ENCODE measurements at regions not wholly inside any gene's neighbourhood (a gene's known extent, or its start where the extent isn't known, plus 50 kb on each side); places are given as distances from the start of the nearest gene placed in this dataset.

DNA sequence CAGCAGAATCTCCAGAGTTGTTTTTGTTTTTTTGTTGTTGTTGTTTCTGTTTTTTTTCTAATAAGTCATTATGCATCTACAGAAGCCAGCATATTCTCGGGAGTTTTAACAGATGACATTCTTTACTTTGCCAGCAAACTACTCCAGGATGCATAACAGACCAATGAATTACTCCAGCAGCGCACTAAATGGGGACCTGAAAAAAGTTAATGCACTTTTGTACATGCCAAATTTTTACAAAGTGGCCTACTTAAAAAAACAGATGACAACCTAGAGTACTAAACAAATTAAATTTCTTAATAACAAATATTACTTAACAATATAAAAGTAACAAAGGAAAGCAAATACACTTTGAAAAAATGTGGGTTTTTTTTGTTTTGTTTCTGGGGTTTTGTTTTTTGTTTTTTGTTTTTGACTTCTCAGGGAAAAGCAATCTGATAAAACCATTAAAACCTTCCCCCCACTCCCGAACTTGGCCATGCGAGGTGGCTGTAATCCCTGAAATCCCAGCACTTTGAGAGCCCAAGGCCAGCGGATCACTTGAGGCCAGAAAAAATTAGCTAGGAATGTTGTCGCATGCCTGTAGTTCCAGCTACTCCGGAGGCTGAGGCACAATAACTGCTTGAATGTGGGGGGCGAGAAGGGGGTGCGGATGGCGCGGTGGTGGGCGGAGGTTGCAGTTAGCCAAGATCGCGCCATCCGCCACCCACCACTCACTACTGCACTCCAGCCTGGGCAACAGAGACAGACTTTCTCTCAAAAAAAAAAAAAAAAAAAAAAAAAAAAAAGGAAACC, 352.4 kb downstream of the CETN3 start:
- H3K36me3 ChIP-seq (ENCODE audit: low read length) = no peaks in the 10 kb centered on the region
- H3K27ac ChIP-seq (ENCODE audit: low read depth, low read length) = no peak overlapping the region
- no peaks in the 10 kb centered on the region for H3F3A ChIP-seq (ENCODE audit: insufficient read depth)
- H2AFZ ChIP-seq (ENCODE audit: low read depth, low read length, severe bottlenecking) = no peak overlapping the region
- no peaks in the 10 kb centered on the region for H3K9me2 ChIP-seq (replicated peaks; ENCODE audit: insufficient read depth, low read length)
- H3K79me2 ChIP-seq (ENCODE audit: insufficient read depth, low read length) = no peaks in the 10 kb centered on the region
- H3K9ac ChIP-seq (ENCODE audit: low read length) = no peak overlapping the region
- H3K27me3 ChIP-seq (ENCODE audit: low read length) = no peaks in the 10 kb centered on the region
- no peaks in the 10 kb centered on the region for H4K20me1 ChIP-seq (ENCODE audit: low read depth, low read length)
- no peak overlapping the region for H3K4me3 ChIP-seq (ENCODE audit: insufficient read depth, low read length, poor library complexity, severe bottlenecking)
- H3K4me2 ChIP-seq (ENCODE audit: low read depth, low read length, poor library complexity, severe bottlenecking) = no peak overlapping the region
- H3K9me3 ChIP-seq (ENCODE audit: insufficient read depth, low read length) = no peaks in the 10 kb centered on the region
- TF ChIP-seq, protein P1, sequence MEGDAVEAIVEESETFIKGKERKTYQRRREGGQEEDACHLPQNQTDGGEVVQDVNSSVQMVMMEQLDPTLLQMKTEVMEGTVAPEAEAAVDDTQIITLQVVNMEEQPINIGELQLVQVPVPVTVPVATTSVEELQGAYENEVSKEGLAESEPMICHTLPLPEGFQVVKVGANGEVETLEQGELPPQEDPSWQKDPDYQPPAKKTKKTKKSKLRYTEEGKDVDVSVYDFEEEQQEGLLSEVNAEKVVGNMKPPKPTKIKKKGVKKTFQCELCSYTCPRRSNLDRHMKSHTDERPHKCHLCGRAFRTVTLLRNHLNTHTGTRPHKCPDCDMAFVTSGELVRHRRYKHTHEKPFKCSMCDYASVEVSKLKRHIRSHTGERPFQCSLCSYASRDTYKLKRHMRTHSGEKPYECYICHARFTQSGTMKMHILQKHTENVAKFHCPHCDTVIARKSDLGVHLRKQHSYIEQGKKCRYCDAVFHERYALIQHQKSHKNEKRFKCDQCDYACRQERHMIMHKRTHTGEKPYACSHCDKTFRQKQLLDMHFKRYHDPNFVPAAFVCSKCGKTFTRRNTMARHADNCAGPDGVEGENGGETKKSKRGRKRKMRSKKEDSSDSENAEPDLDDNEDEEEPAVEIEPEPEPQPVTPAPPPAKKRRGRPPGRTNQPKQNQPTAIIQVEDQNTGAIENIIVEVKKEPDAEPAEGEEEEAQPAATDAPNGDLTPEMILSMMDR (IDR thresholded peaks at IDR 0.05; ENCODE audit: insufficient read depth, low read length, poor library complexity, severe bottlenecking) = no peak
- no peak for TF ChIP-seq EZH2phosphoT487 (conservative IDR thresholded peaks at IDR 0.05; ENCODE audit: low read length)

DNA sequence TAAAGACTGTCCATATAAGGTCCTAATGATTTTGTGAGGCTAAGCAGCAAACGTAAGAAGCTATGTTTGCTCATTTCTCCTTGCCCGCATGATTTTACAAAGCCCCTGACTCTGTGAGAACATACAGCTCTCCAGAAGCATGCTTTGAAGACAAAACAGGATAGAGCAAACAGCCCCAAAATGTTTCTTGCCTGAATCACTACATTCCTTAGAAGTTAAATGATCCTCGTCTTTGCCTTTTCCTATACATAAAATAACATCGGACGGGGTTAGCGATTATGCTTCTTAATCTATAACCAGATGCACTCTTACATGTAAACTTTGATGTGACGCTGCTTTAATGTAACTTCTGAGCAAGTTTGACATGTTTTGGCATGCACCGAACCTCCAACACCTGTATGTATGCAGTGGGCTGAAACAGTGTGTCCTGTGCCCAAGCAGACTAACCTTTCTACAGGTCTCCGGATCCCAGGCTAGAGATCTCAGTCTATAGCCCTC, 353.7 kb downstream of the CETN3 start:
- Histone ChIP-seq H3K27me3 (ENCODE audit: low read length) (no peaks in the 10 kb centered on the region), H3K9me2 (replicated peaks; ENCODE audit: insufficient read depth, low read length) (no peaks in the 10 kb centered on the region), H3F3A (ENCODE audit: insufficient read depth) (no peaks in the 10 kb centered on the region), H3K27ac (ENCODE audit: low read depth, low read length) (no peak overlapping the region), H3K9ac (ENCODE audit: low read length) (no peak overlapping the region), H3K4me2 (ENCODE audit: low read depth, low read length, poor library complexity, severe bottlenecking) (no peak overlapping the region), H3K9me3 (ENCODE audit: insufficient read depth, low read length) (no peaks in the 10 kb centered on the region), H2AFZ (ENCODE audit: low read depth, low read length, severe bottlenecking) (no peak overlapping the region), H3K36me3 (ENCODE audit: low read length) (no peaks in the 10 kb centered on the region), H3K79me2 (ENCODE audit: insufficient read depth, low read length) (no peaks in the 10 kb centered on the region), H4K20me1 (ENCODE audit: low read depth, low read length) (no peaks in the 10 kb centered on the region), H3K4me3 (ENCODE audit: insufficient read depth, low read length, poor library complexity, severe bottlenecking) (no peak overlapping the region)
- TF ChIP-seq EZH2phosphoT487 (conservative IDR thresholded peaks at IDR 0.05; ENCODE audit: low read length) = no peak
- TF ChIP-seq, protein P1 (IDR thresholded peaks at IDR 0.05; ENCODE audit: insufficient read depth, low read length, poor library complexity, severe bottlenecking) = no peak

DNA sequence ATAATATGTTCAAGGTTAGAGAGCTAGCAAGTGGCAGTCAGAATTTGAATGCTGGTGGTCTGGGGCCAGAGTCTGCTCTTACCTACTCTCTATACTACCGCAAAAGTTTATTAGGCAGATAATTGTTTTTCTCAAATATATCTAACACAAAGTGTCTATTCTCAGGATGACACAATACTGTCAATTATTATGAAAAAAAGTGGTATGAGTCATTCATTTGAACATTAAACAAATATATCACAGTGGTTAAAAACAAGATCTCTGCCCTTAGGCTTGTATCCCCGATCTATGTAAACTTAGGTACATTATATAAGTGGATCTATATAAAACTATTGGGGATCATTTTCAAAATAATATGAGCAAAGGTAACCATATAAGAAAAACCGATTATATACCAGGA, 354.9 kb downstream of the CETN3 start:
- Histone ChIP-seq H3K27me3 (ENCODE audit: low read length) (no peaks in the 10 kb centered on the region), H2AFZ (ENCODE audit: low read depth, low read length, severe bottlenecking) (no peak overlapping the region), H3K9me2 (replicated peaks; ENCODE audit: insufficient read depth, low read length) (no peaks in the 10 kb centered on the region), H3K9ac (ENCODE audit: low read length) (no peak overlapping the region), H3K27ac (ENCODE audit: low read depth, low read length) (no peak overlapping the region), H3K4me3 (ENCODE audit: insufficient read depth, low read length, poor library complexity, severe bottlenecking) (no peak overlapping the region), H3K79me2 (ENCODE audit: insufficient read depth, low read length) (no peaks in the 10 kb centered on the region), H3K36me3 (ENCODE audit: low read length) (no peaks in the 10 kb centered on the region), H3K9me3 (ENCODE audit: insufficient read depth, low read length) (no peaks in the 10 kb centered on the region), H3K4me2 (ENCODE audit: low read depth, low read length, poor library complexity, severe bottlenecking) (no peak overlapping the region), H3F3A (ENCODE audit: insufficient read depth) (no peaks in the 10 kb centered on the region), H4K20me1 (ENCODE audit: low read depth, low read length) (no peaks in the 10 kb centered on the region)
- no peak for TF ChIP-seq EZH2phosphoT487 (conservative IDR thresholded peaks at IDR 0.05; ENCODE audit: low read length)
- TF ChIP-seq, protein P1 (IDR thresholded peaks at IDR 0.05; ENCODE audit: insufficient read depth, low read length, poor library complexity, severe bottlenecking) = no peak

Data from SU-DHL-6 (cell line).